Peyer's patch (tissue), 2 donors: ENCODE measurements at regions not wholly inside any gene's neighbourhood (a gene's known extent, or its start where the extent isn't known, plus 50 kb on each side); places are given as distances from the start of the nearest gene placed in this dataset.

Experiments used
- small RNA-seq, 2 donors: library from RNA; depleted of rRNA; stranded (forward); fragments of <200 nt; gene quantifications; one replicate each; pipeline ENCODE3, GENCODE V24; 2016

Small RNA genes in the stretch of these regions (small RNA-seq; reads per million reads assigned to genes)
- gene RF00045, result 0 reads per million in 2 donors
